WTC11 (cell line): ENCODE measurements at regions not wholly inside any gene's neighbourhood (a gene's known extent, or its start where the extent isn't known, plus 50 kb on each side); places are given as distances from the start of the nearest gene placed in this dataset.

Source experiments
- ATAC-seq: fragments of 200-7000 bp; cut with Tn5 transposase; 2 replicates; pipeline ENCODE4 v1.10.0; 2021; ENCODE audit warnings: mild to moderate bottlenecking, moderate library complexity
- CTCF ChIA-PET: fragments of 300-600 bp; sonication (Branson Sonifier 250); formaldehyde crosslinking; loops from one replicate; lab custom pipeline; 2021; ENCODE audit warnings: antibody characterized with exemption; lab: Charles Lee
- POLR2A ChIA-PET: fragments of 350-600 bp; sonication (Branson Sonifier 250); formaldehyde crosslinking; loops from one replicate; lab custom pipeline; 2021; ENCODE audit warnings: antibody characterized with exemption; lab: Charles Lee
- DNase-seq: peaks from one replicate; pipeline ENCODE4 v3.0.0; 2021; ENCODE audit warnings: low spot score
- H3K27ac Mint-ChIP-seq: 2 replicates; pipeline ENCODE4 v1.8.0; 2021; ENCODE audit warnings: mixed read lengths
- H3K27me3 Mint-ChIP-seq: 2 replicates; pipeline ENCODE4 v1.8.0; 2021; ENCODE audit warnings: low read depth, mild to moderate bottlenecking, moderate library complexity, mixed read lengths
- H3K36me3 Mint-ChIP-seq: 2 replicates; pipeline ENCODE4 v1.8.0; 2021; ENCODE audit warnings: mixed read lengths
- H3K4me1 Mint-ChIP-seq: 2 replicates; pipeline ENCODE4 v1.8.0; 2022; ENCODE audit warnings: mixed read lengths
- H3K4me3 Mint-ChIP-seq: 2 replicates; pipeline ENCODE4 v1.8.0; 2021; ENCODE audit warnings: mild to moderate bottlenecking, moderate library complexity, mixed read lengths
- H3K9me3 Mint-ChIP-seq: 2 replicates; pipeline ENCODE4 v1.8.0; 2021; ENCODE audit warnings: mixed read lengths
- ATF1 ChIP-seq: sonication (generic); formaldehyde crosslinking; IDR thresholded peaks from 2 replicates; pipeline ENCODE4 v1.8.1; 2023; ENCODE audit warnings: mild to moderate bottlenecking, moderate library complexity, missing genetic modification reagents
- FOXK1 ChIP-seq: sonication (generic); formaldehyde crosslinking; IDR thresholded peaks from 2 replicates; pipeline ENCODE4 v1.8.0; 2022; ENCODE audit warnings: mild to moderate bottlenecking, moderate library complexity, missing genetic modification reagents
- GTF2I ChIP-seq: fragments of 250-450 bp; sonication (Bioruptor Pico); conservative IDR thresholded peaks from 2 replicates; pipeline ENCODE4 v1.4.0; 2021; ENCODE audit warnings: mild to moderate bottlenecking
- MYBL2 ChIP-seq: sonication (generic); formaldehyde crosslinking; IDR thresholded peaks from 2 replicates; pipeline ENCODE4 v1.8.1; 2023; ENCODE audit warnings: mild to moderate bottlenecking, moderate library complexity, missing genetic modification reagents
- NR3C1 ChIP-seq: sonication (generic); formaldehyde crosslinking; conservative IDR thresholded peaks from 2 replicates; pipeline ENCODE4 v1.8.1; 2023; ENCODE audit warnings: low read depth, mild to moderate bottlenecking, missing genetic modification reagents
- OVOL2 ChIP-seq: fragments of 250-450 bp; sonication (Bioruptor Pico); IDR thresholded peaks from 2 replicates; pipeline ENCODE4 v1.9.0; 2021; ENCODE audit warnings: mild to moderate bottlenecking, borderline replicate concordance
- TEAD1 ChIP-seq: sonication (generic); formaldehyde crosslinking; IDR thresholded peaks from 2 replicates; pipeline ENCODE4 v1.8.0; 2022; ENCODE audit warnings: mild to moderate bottlenecking, missing genetic modification reagents
- TEAD4 ChIP-seq: sonication (generic); formaldehyde crosslinking; IDR thresholded peaks from 2 replicates; pipeline ENCODE4 v1.8.0; 2022; ENCODE audit warnings: mild to moderate bottlenecking, missing genetic modification reagents
- ZBTB21 ChIP-seq: sonication (generic); formaldehyde crosslinking; IDR thresholded peaks from 2 replicates; pipeline ENCODE4 v1.8.1; 2023; ENCODE audit warnings: mild to moderate bottlenecking, missing genetic modification reagents, borderline replicate concordance
- ZNF121 ChIP-seq: sonication (generic); formaldehyde crosslinking; IDR thresholded peaks from 2 replicates; pipeline ENCODE4 v1.8.0; 2023; ENCODE audit warnings: missing genetic modification reagents
- ZNF232 ChIP-seq: sonication (generic); formaldehyde crosslinking; IDR thresholded peaks from 2 replicates; pipeline ENCODE4 v1.8.0; 2022; ENCODE audit warnings: mild to moderate bottlenecking, missing genetic modification reagents
- ZNF671 ChIP-seq: fragments of 250-450 bp; sonication (Bioruptor Pico); IDR thresholded peaks from 2 replicates; pipeline ENCODE4 v1.8.0; 2021; ENCODE audit warnings: mild to moderate bottlenecking
- TF ChIP-seq, protein P1 (sequence below): sonication (generic); formaldehyde crosslinking; IDR thresholded peaks from 2 replicates; pipeline ENCODE4 v1.8.1; 2023; ENCODE audit warnings: mild to moderate bottlenecking, moderate library complexity, missing genetic modification reagents
- TF ChIP-seq, protein P2 (sequence below): sonication (generic); formaldehyde crosslinking; IDR thresholded peaks from 2 replicates; pipeline ENCODE4 v1.8.0; 2022; ENCODE audit warnings: mild to moderate bottlenecking, missing genetic modification reagents
- TF ChIP-seq, protein P3 (sequence below): sonication (generic); formaldehyde crosslinking; IDR thresholded peaks from 2 replicates; pipeline ENCODE4 v1.8.0; 2023; ENCODE audit warnings: missing genetic modification reagents, mild to moderate bottlenecking, borderline replicate concordance
- TF ChIP-seq, protein P4 (sequence below): fragments of 250-450 bp; sonication (Bioruptor Pico); IDR thresholded peaks from 2 replicates; pipeline ENCODE4 v1.9.0; 2021; ENCODE audit warnings: moderate library complexity, mild to moderate bottlenecking, inconsistent platforms, borderline replicate concordance
- TF ChIP-seq, protein P5 (sequence below): fragments of 250-450 bp; sonication (Bioruptor Pico); IDR thresholded peaks from 2 replicates; pipeline ENCODE4 v1.9.0; 2021; ENCODE audit warnings: mild to moderate bottlenecking
- TF ChIP-seq, protein P6 (sequence below): sonication (generic); formaldehyde crosslinking; IDR thresholded peaks from 2 replicates; pipeline ENCODE4 v1.8.1; 2023; ENCODE audit warnings: mild to moderate bottlenecking, missing genetic modification reagents
- TF ChIP-seq, protein P7 (sequence below): sonication (generic); formaldehyde crosslinking; IDR thresholded peaks from 2 replicates; pipeline ENCODE4 v1.8.1; 2023; ENCODE audit warnings: mild to moderate bottlenecking, missing genetic modification reagents, moderate library complexity
- TF ChIP-seq, protein P8 (sequence below): sonication (generic); formaldehyde crosslinking; IDR thresholded peaks from 2 replicates; pipeline ENCODE4 v1.8.1; 2023; ENCODE audit warnings: mild to moderate bottlenecking, missing genetic modification reagents, borderline replicate concordance

DNA sequence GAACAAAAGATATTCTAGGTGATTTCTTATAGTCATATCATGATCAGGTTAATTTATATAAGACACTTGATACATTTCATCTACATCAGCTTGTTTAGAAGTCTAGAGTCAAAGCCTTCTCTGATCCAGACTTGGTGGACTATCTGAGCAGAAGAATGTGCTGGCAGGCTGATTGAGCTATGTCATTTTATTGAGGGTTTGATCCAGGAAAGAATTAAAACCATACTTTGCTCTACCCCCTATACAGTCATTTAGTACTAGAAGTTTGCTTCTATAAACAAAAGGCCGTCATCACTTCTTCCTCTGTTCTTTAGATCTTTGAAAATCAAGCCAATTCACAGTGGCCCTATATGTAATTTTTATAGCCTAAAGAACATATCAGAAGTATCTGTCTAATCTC is 173.1 kb upstream of the PITX2 start:
- Mint-ChIP-seq H3K36me3 (no peaks in the 10 kb centered on the region), H3K4me1 (peaks cover 38% of the 10 kb centered on the region), H3K27ac (no peak overlapping the region), H3K9me3 (no peaks in the 10 kb centered on the region), H3K27me3 (no peaks in the 10 kb centered on the region), H3K4me3 (no peak overlapping the region)
- ATAC-seq (no peak), DNase-seq (no peak)
- ChIA-PET POLR2A (no interaction called here), CTCF (no interaction called here)
- TF ChIP-seq ZNF232 = no peak
- TF ChIP-seq, protein P1, sequence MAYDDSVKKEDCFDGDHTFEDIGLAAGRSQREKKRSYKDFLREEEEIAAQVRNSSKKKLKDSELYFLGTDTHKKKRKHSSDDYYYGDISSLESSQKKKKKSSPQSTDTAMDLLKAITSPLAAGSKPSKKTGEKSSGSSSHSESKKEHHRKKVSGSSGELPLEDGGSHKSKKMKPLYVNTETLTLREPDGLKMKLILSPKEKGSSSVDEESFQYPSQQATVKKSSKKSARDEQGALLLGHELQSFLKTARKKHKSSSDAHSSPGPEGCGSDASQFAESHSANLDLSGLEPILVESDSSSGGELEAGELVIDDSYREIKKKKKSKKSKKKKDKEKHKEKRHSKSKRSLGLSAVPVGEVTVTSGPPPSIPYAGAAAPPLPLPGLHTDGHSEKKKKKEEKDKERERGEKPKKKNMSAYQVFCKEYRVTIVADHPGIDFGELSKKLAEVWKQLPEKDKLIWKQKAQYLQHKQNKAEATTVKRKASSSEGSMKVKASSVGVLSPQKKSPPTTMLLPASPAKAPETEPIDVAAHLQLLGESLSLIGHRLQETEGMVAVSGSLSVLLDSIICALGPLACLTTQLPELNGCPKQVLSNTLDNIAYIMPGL = no peak
- TF ChIP-seq, protein P2, sequence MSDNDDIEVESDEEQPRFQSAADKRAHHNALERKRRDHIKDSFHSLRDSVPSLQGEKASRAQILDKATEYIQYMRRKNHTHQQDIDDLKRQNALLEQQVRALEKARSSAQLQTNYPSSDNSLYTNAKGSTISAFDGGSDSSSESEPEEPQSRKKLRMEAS = no peak
- TF ChIP-seq, protein P3, sequence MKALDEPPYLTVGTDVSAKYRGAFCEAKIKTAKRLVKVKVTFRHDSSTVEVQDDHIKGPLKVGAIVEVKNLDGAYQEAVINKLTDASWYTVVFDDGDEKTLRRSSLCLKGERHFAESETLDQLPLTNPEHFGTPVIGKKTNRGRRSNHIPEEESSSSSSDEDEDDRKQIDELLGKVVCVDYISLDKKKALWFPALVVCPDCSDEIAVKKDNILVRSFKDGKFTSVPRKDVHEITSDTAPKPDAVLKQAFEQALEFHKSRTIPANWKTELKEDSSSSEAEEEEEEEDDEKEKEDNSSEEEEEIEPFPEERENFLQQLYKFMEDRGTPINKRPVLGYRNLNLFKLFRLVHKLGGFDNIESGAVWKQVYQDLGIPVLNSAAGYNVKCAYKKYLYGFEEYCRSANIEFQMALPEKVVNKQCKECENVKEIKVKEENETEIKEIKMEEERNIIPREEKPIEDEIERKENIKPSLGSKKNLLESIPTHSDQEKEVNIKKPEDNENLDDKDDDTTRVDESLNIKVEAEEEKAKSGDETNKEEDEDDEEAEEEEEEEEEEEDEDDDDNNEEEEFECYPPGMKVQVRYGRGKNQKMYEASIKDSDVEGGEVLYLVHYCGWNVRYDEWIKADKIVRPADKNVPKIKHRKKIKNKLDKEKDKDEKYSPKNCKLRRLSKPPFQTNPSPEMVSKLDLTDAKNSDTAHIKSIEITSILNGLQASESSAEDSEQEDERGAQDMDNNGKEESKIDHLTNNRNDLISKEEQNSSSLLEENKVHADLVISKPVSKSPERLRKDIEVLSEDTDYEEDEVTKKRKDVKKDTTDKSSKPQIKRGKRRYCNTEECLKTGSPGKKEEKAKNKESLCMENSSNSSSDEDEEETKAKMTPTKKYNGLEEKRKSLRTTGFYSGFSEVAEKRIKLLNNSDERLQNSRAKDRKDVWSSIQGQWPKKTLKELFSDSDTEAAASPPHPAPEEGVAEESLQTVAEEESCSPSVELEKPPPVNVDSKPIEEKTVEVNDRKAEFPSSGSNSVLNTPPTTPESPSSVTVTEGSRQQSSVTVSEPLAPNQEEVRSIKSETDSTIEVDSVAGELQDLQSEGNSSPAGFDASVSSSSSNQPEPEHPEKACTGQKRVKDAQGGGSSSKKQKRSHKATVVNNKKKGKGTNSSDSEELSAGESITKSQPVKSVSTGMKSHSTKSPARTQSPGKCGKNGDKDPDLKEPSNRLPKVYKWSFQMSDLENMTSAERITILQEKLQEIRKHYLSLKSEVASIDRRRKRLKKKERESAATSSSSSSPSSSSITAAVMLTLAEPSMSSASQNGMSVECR (CRISPR knock-in tag) = no peak
- TF ChIP-seq, protein P4, sequence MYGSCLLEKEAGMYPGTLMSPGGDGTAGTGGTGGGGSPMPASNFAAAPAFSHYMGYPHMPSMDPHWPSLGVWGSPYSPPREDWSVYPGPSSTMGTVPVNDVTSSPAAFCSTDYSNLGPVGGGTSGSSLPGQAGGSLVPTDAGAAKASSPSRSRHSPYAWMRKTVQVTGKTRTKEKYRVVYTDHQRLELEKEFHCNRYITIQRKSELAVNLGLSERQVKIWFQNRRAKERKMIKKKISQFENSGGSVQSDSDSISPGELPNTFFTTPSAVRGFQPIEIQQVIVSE (CRISPR knock-in tag) = no peak
- no peak for TF ChIP-seq TEAD4
- no peak for TF ChIP-seq ATF1 (CRISPR knock-in tag)
- TF ChIP-seq GTF2I (CRISPR knock-in tag) = no peak
- no peak for TF ChIP-seq FOXK1
- no peak for TF ChIP-seq OVOL2
- TF ChIP-seq, protein P5, sequence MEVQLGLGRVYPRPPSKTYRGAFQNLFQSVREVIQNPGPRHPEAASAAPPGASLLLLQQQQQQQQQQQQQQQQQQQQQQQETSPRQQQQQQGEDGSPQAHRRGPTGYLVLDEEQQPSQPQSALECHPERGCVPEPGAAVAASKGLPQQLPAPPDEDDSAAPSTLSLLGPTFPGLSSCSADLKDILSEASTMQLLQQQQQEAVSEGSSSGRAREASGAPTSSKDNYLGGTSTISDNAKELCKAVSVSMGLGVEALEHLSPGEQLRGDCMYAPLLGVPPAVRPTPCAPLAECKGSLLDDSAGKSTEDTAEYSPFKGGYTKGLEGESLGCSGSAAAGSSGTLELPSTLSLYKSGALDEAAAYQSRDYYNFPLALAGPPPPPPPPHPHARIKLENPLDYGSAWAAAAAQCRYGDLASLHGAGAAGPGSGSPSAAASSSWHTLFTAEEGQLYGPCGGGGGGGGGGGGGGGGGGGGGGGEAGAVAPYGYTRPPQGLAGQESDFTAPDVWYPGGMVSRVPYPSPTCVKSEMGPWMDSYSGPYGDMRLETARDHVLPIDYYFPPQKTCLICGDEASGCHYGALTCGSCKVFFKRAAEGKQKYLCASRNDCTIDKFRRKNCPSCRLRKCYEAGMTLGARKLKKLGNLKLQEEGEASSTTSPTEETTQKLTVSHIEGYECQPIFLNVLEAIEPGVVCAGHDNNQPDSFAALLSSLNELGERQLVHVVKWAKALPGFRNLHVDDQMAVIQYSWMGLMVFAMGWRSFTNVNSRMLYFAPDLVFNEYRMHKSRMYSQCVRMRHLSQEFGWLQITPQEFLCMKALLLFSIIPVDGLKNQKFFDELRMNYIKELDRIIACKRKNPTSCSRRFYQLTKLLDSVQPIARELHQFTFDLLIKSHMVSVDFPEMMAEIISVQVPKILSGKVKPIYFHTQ (CRISPR knock-in tag) = no peak
- TF ChIP-seq NR3C1 (CRISPR knock-in tag) = no peak

DNA sequence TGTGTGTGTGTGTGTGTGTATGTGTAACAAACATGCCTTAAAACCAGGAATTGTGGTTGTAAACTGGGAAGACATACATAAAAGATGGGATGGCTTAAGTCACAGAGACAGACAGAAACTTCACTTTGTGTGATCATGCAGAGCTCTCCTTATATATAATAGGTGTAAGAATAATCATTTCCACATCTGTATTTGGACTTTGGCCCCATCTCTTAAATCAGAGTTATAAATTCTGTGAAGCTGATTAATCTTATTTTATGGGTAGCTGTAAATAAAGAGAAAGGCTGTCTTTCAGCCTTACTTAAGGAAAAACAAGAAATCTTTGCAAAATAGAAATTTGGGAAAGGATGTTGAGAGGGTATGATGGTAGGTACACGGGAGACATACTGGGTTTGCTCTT is 174.6 kb upstream of the PITX2 start:
- Mint-ChIP-seq H3K9me3 (no peaks in the 10 kb centered on the region), H3K27me3 (no peaks in the 10 kb centered on the region), H3K4me1 (peaks cover 31% of the 10 kb centered on the region), H3K4me3 (no peak overlapping the region), H3K36me3 (no peaks in the 10 kb centered on the region), H3K27ac (no peak overlapping the region)
- no peak for DNase-seq
- ChIA-PET POLR2A (no interaction called here), CTCF (no interaction called here)
- ATAC-seq = no peak
- TF ChIP-seq, protein P6, sequence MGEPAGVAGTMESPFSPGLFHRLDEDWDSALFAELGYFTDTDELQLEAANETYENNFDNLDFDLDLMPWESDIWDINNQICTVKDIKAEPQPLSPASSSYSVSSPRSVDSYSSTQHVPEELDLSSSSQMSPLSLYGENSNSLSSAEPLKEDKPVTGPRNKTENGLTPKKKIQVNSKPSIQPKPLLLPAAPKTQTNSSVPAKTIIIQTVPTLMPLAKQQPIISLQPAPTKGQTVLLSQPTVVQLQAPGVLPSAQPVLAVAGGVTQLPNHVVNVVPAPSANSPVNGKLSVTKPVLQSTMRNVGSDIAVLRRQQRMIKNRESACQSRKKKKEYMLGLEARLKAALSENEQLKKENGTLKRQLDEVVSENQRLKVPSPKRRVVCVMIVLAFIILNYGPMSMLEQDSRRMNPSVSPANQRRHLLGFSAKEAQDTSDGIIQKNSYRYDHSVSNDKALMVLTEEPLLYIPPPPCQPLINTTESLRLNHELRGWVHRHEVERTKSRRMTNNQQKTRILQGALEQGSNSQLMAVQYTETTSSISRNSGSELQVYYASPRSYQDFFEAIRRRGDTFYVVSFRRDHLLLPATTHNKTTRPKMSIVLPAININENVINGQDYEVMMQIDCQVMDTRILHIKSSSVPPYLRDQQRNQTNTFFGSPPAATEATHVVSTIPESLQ (CRISPR knock-in tag) = no peak
- TF ChIP-seq, protein P7, sequence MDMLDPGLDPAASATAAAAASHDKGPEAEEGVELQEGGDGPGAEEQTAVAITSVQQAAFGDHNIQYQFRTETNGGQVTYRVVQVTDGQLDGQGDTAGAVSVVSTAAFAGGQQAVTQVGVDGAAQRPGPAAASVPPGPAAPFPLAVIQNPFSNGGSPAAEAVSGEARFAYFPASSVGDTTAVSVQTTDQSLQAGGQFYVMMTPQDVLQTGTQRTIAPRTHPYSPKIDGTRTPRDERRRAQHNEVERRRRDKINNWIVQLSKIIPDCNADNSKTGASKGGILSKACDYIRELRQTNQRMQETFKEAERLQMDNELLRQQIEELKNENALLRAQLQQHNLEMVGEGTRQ (CRISPR knock-in tag) = no peak
- TF ChIP-seq TEAD1 (CRISPR knock-in tag) = no peak
- TF ChIP-seq, protein P8, sequence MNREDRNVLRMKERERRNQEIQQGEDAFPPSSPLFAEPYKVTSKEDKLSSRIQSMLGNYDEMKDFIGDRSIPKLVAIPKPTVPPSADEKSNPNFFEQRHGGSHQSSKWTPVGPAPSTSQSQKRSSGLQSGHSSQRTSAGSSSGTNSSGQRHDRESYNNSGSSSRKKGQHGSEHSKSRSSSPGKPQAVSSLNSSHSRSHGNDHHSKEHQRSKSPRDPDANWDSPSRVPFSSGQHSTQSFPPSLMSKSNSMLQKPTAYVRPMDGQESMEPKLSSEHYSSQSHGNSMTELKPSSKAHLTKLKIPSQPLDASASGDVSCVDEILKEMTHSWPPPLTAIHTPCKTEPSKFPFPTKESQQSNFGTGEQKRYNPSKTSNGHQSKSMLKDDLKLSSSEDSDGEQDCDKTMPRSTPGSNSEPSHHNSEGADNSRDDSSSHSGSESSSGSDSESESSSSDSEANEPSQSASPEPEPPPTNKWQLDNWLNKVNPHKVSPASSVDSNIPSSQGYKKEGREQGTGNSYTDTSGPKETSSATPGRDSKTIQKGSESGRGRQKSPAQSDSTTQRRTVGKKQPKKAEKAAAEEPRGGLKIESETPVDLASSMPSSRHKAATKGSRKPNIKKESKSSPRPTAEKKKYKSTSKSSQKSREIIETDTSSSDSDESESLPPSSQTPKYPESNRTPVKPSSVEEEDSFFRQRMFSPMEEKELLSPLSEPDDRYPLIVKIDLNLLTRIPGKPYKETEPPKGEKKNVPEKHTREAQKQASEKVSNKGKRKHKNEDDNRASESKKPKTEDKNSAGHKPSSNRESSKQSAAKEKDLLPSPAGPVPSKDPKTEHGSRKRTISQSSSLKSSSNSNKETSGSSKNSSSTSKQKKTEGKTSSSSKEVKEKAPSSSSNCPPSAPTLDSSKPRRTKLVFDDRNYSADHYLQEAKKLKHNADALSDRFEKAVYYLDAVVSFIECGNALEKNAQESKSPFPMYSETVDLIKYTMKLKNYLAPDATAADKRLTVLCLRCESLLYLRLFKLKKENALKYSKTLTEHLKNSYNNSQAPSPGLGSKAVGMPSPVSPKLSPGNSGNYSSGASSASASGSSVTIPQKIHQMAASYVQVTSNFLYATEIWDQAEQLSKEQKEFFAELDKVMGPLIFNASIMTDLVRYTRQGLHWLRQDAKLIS (CRISPR knock-in tag) = no peak
- TF ChIP-seq ZNF671 = no peak
- no peak for TF ChIP-seq MYBL2 (CRISPR knock-in tag)
- TF ChIP-seq ZBTB21 (CRISPR knock-in tag) = no peak
- no peak for TF ChIP-seq ZNF121 (CRISPR knock-in tag)
- no peak for TF ChIP-seq ATF1 (CRISPR knock-in tag)
